ENCODE measurements at regions not wholly inside any gene's neighbourhood (a gene's known extent, or its start where the extent isn't known, plus 50 kb on each side); places are given as distances from the start of the nearest gene placed in this dataset.

DNA sequence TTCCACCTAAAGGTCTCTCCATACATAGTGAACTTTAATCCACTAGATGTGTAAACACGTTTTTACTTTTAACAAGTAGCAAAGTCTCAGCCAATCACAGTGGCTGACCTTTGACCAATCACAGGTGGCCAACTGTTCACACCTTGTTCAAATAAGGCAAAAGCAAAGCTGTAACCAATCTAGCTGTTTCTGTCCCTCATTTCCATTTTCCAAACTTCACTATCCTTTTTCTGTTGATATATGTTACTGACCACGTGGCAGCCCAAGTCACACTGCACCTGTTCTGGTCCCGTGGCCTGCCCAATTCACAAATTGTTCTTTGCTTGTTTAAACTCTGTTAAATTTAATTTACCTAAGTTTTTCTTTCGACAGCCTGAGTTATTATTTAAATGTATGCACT lies 393.5 kb upstream of the NETO1 start:
- Histone ChIP-seq H3K36me3 (replicated peaks; ENCODE audit: control insufficient read depth, insufficient read depth, low read length) (no peaks in the 10 kb centered on the region), H3K4me3 (ENCODE audit: insufficient read depth, low read depth, low read length) (no peak overlapping the region), H3K27me3 (ENCODE audit: control insufficient read depth, insufficient read depth, low read length) (no peaks in the 10 kb centered on the region)
- DNase-seq, result no peak

DNA sequence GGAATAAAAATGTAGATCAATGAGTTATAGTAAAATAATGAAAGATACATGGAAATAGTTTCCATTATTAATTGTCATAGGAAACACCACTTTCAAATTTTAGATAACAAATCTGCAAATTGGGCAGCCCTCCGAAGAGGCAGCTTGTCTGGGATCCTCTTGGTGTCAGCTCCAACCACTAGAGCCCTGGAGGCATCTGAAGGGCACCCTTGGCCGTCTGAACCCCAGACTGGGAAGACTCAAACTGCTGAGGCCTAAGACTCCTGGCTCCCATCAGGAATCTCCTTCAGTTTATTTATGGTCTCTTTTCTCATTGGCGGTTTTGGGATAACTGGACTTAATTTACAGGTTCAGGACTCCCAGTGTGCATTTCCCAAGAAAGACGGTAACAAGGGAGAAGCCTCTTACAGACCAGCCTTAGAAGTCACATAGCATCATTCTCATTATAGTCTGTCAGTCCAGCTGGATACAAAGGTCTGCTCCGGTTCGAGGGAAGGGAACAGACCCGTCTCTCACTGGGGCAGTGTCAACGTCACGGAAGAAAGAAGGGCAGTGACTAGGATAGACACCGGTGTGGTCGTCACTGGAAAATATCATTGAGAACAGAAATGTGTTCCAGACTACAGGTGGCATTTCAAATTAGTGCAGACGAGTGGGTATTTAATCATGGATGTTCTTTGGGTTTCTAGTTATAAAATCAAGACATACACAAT lies 390.7 kb upstream of the NETO1 start:
- Histone ChIP-seq H3K36me3 (replicated peaks; ENCODE audit: control insufficient read depth, insufficient read depth, low read length) (no peaks in the 10 kb centered on the region), H3K4me3 (ENCODE audit: insufficient read depth, low read depth, low read length) (no peak overlapping the region), H3K27me3 (ENCODE audit: control insufficient read depth, insufficient read depth, low read length) (no peaks in the 10 kb centered on the region)
- DNase-seq, result no peak

DNA sequence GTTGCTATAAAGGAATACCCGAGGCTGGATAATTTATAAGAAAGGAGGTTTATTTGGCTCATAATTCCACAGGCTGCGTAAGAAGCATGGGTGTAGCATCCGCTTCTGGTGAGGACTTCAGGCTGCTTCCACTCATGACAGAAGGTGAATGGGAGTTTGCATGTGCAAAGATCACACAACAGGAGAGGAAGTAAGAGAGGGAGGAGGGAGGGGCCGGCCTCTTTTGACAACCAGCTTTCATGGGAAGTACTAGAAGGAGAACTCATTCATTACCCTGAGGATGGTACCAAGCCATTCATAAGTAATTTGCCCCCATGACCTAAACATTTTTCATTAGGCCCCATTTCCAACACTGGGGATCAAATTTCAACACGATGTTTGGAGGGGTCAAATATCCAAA lies 386.8 kb upstream of the NETO1 start:
- no peak for DNase-seq
- H3K27me3 ChIP-seq (ENCODE audit: control insufficient read depth, insufficient read depth, low read length), result no peaks in the 10 kb centered on the region
- no peak overlapping the region for H3K4me3 ChIP-seq (ENCODE audit: insufficient read depth, low read depth, low read length)
- H3K36me3 ChIP-seq (replicated peaks; ENCODE audit: control insufficient read depth, insufficient read depth, low read length), result no peaks in the 10 kb centered on the region

DNA sequence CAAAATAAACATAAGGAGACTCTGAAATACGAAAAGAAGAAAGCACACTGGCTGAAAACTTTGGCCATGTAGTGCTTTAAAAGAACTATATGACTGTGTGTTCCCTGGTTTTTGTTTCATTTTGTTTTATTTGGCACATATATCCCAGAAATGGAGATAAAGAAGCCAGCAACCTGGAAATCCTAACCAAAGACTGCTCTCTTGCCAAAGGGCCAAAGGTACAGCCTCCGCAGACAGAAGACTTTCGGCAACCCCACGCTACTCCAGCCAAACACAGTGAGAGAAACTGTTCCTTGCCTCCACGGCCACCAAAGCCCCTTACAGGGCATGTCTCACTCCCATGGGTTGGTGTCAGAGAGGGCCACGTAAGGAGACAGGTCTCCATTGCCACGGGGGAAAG lies 381.2 kb upstream of the NETO1 start:
- H3K36me3 ChIP-seq (replicated peaks; ENCODE audit: control insufficient read depth, insufficient read depth, low read length), result no peaks in the 10 kb centered on the region
- H3K27me3 ChIP-seq (ENCODE audit: control insufficient read depth, insufficient read depth, low read length), result no peaks in the 10 kb centered on the region
- H3K4me3 ChIP-seq (ENCODE audit: insufficient read depth, low read depth, low read length), result no peak overlapping the region
- DNase-seq, result no peak

DNA sequence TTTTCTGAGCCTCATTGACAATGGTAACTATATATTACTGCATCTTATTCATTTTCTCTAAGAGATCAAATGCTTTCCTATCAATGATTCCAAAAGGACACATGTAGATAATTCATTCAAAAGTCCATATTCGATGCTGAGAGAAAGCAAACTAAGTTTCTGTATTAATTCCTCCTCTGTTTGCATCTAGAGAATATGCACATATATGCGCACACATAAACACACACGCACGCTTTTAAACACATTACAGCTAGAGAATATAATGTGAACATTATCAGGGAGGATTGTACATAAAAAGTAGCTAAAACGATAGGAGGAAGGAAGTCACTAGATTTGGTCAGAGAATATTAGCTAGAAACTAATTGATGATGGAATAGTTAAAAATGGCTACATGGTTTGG lies 379.0 kb upstream of the NETO1 start:
- H3K36me3 ChIP-seq (replicated peaks; ENCODE audit: control insufficient read depth, insufficient read depth, low read length), result no peaks in the 10 kb centered on the region
- no peak overlapping the region for H3K4me3 ChIP-seq (ENCODE audit: insufficient read depth, low read depth, low read length)
- no peak for DNase-seq

DNA sequence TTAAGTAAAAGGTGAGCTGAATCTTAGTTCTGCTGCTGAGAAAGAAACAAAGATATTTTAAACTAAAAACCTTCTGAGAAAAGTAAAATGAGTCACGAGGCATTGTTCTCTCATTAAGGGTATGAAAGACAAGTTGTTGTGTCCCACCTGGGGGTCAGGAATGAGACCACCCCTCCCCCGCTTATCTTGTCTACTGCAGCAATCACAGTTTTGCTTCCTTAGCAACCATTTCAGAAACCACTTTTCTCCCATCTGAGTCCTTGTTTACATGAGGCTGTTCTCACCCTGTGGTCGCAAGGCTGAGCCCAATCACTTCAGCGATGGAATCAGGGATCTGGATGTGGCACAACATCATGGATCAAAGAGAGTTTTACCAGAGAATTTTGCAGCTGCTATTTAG lies 377.6 kb upstream of the NETO1 start:
- peak; percentile 26 for DNase-seq
- Histone ChIP-seq H3K27me3 (ENCODE audit: control insufficient read depth, insufficient read depth, low read length) (no peaks in the 10 kb centered on the region), H3K36me3 (replicated peaks; ENCODE audit: control insufficient read depth, insufficient read depth, low read length) (no peaks in the 10 kb centered on the region), H3K4me3 (ENCODE audit: insufficient read depth, low read depth, low read length) (no peak overlapping the region)

More for the DNA sequence above, 379.0 kb upstream of the NETO1 start:
- H3K27me3 ChIP-seq (ENCODE audit: control insufficient read depth, insufficient read depth, low read length), result no peaks in the 10 kb centered on the region

DNA sequence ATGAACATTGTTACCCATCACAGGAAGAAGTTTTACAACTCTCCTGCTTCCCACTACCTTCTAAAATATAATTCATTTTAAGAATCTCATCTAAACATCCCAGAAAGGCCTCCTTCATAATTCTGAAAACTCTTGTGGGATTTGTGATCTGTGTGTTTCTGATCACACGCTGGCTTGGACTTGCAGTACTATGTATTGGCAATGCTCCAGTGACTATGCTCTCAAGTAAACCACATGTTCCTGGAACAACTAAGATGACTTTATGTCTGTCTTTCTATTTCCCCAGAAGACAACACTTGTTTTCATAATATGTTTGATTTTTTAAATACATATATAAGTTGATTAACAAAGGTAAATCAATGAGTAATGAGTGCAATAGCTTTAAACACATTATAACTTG lies 376.6 kb upstream of the NETO1 start:
- Histone ChIP-seq H3K4me3 (ENCODE audit: insufficient read depth, low read depth, low read length) (no peak overlapping the region), H3K27me3 (ENCODE audit: control insufficient read depth, insufficient read depth, low read length) (no peaks in the 10 kb centered on the region), H3K36me3 (replicated peaks; ENCODE audit: control insufficient read depth, insufficient read depth, low read length) (no peaks in the 10 kb centered on the region)
- DNase-seq, result no peak

DNA sequence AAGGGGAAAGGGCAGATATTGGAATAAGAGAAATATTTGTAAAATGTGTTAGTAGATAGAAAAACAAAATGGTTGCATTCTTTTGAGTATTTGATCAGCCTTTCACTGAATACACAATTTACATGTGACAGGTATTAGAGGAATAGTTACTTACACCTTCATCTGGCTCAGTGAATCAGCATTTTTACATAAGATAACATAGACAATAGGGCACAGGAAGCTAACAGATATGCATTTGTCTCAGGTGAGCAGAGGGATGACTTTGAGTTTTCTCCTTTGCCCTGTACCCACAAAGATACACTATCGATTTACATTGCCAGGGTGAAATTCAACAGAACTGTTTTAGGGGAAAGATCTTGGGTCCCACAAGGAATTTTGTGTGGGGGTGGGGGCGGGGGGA lies 373.1 kb upstream of the NETO1 start:
- DNase-seq, result no peak
- H3K27me3 ChIP-seq (ENCODE audit: control insufficient read depth, insufficient read depth, low read length), result no peaks in the 10 kb centered on the region
- no peak overlapping the region for H3K4me3 ChIP-seq (ENCODE audit: insufficient read depth, low read depth, low read length)
- H3K36me3 ChIP-seq (replicated peaks; ENCODE audit: control insufficient read depth, insufficient read depth, low read length), result no peaks in the 10 kb centered on the region

DNA sequence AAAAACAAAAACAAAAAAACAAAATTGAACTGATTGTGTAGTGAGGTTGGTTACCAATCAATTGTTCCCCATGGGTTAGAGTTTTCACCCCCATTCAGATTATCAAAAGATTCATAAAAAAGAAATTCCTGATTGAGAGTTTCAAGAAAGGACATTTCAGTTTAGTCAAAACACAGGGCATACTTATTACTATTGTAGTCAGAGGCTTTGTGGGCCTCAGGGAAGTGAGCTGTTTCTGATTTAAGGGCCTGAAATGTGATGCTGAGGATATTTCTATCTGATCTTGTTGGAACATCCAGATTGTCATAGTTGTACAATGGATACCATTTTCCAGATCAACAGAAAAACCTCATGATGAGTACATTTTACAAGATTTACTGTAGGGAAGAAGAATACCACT lies 368.1 kb upstream of the NETO1 start:
- DNase-seq, result no peak
- H3K36me3 ChIP-seq (replicated peaks; ENCODE audit: control insufficient read depth, insufficient read depth, low read length), result no peaks in the 10 kb centered on the region
- H3K4me3 ChIP-seq (ENCODE audit: insufficient read depth, low read depth, low read length), result no peak overlapping the region
- no peaks in the 10 kb centered on the region for H3K27me3 ChIP-seq (ENCODE audit: control insufficient read depth, insufficient read depth, low read length)

DNA sequence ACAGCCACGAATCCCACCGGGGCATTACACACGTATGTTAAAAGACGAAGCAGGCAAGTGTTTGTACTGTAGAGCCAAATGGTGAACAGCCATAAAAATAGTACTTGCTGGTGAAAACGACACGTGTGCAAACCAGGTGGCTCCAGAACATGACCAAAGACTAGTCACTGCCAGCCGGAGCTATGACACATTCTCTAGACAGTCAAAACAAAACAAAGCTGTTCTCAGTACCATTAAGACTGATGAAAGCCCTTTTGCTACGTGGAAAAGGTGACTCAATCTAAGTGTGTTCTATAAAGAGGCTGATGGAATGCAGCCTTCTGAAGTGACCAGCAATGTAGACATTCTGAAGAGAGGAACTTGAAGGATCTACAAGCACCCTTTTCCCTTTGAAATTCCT lies 367.7 kb upstream of the NETO1 start:
- no peaks in the 10 kb centered on the region for H3K27me3 ChIP-seq (ENCODE audit: control insufficient read depth, insufficient read depth, low read length)
- no peak for DNase-seq
- H3K36me3 ChIP-seq (replicated peaks; ENCODE audit: control insufficient read depth, insufficient read depth, low read length), result no peaks in the 10 kb centered on the region
- H3K4me3 ChIP-seq (ENCODE audit: insufficient read depth, low read depth, low read length), result no peak overlapping the region

DNA sequence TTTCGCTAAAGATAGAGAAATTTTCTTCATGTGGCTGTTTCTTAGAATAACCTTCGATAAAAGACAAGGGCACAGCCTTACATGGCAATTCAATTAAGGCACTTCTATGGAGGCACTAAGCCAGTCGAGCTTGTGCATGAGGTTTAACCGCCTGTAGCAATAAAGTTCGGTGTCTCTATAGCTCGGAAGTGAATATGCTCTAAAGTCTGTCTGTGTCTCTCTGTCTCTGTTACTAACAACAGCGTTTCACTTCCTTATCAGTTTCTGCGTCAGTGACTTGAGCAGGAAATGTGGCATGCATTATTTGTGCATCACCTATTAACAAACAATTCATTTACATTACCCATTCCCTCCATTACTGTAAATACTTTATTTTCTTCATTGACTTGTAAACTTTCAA lies 365.1 kb upstream of the NETO1 start:
- Histone ChIP-seq H3K4me3 (ENCODE audit: insufficient read depth, low read depth, low read length) (no peak overlapping the region), H3K27me3 (ENCODE audit: control insufficient read depth, insufficient read depth, low read length) (no peaks in the 10 kb centered on the region), H3K36me3 (replicated peaks; ENCODE audit: control insufficient read depth, insufficient read depth, low read length) (no peaks in the 10 kb centered on the region)
- no peak for DNase-seq

DNA sequence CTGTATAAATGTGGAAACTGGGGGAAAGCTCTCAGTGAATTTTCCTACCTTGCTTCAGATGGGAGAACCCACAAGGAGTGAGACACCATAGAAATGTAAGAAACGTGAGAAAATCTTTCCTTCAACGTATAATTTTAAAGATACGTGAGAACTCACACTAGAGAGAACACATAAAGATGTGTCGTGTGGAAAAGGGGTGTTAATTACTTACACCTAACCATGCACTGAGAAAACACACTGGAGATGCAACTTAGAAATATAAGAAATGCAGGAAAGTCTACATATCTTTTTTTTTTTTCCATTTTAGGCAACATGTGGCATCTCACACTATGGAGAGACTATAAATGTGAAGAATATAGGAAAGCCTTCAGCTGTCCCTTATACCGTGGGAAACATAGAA lies 352.9 kb upstream of the NETO1 start:
- H3K27me3 ChIP-seq (ENCODE audit: control insufficient read depth, insufficient read depth, low read length), result no peaks in the 10 kb centered on the region
- DNase-seq, result no peak
- no peaks in the 10 kb centered on the region for H3K36me3 ChIP-seq (replicated peaks; ENCODE audit: control insufficient read depth, insufficient read depth, low read length)
- H3K4me3 ChIP-seq (ENCODE audit: insufficient read depth, low read depth, low read length), result no peak overlapping the region

DNA sequence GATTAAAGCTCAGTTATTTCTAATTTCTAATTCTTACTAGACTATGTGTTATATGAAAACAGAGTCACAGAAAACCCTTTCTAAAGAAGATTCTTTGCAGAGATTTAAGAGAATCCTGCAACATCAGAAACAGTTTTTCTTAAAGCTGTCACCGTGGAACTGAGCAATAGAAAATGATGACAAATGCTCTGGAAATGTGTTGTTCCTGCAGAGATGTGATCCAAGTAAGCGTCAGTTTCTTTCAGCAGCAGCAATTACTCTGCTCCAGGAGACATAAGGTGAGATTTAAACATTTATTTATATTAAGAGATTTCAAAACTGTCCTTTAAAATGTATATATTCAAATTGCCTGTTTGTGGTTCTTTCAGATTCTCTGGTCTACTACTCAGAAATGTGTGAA lies 350.5 kb upstream of the NETO1 start:
- H3K36me3 ChIP-seq (replicated peaks; ENCODE audit: control insufficient read depth, insufficient read depth, low read length), result no peaks in the 10 kb centered on the region
- no peaks in the 10 kb centered on the region for H3K27me3 ChIP-seq (ENCODE audit: control insufficient read depth, insufficient read depth, low read length)
- no peak for DNase-seq
- no peak overlapping the region for H3K4me3 ChIP-seq (ENCODE audit: insufficient read depth, low read depth, low read length)

DNA sequence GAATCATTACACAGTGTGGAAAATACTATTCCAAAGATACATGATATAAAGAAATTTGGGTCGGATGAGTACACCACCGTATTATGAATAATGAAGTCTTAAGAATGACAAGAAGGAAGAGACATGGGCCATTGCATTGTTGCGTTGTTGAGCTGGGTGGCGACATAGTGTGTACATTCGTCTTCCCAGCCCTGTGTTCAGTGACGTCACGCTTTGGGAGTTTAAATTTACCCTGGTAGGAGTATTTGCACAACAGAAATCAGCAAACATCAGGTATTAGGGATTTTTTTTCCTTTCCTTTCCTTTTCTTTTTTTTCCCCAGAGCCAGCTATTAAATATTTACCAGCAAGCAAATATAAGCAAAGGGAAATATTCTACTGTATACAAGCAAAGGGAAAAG lies 347.2 kb upstream of the NETO1 start:
- Histone ChIP-seq H3K4me3 (ENCODE audit: insufficient read depth, low read depth, low read length) (no peak overlapping the region), H3K27me3 (ENCODE audit: control insufficient read depth, insufficient read depth, low read length) (no peaks in the 10 kb centered on the region), H3K36me3 (replicated peaks; ENCODE audit: control insufficient read depth, insufficient read depth, low read length) (no peaks in the 10 kb centered on the region)
- no peak for DNase-seq

DNA sequence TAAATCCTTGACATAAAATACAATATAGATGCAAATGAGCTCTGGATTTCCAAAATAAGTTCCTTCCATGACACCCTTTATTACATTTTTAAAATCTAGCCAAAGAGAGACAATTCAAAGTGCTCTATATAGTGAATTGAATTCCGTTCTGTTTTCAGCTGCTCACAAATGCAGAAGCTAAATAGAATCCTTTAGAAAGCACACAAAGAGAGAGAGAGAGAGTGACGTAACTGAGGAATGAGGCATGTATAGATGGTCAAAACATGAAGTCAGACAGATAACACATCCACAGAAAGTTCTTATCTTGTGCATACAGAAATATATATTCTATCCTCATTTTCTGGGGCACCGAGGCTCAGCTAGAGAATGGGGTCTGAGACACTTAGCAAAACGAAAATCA lies 344.7 kb upstream of the NETO1 start:
- no peaks in the 10 kb centered on the region for H3K36me3 ChIP-seq (replicated peaks; ENCODE audit: control insufficient read depth, insufficient read depth, low read length)
- H3K4me3 ChIP-seq (ENCODE audit: insufficient read depth, low read depth, low read length), result no peak overlapping the region
- no peaks in the 10 kb centered on the region for H3K27me3 ChIP-seq (ENCODE audit: control insufficient read depth, insufficient read depth, low read length)
- DNase-seq, result no peak

DNA sequence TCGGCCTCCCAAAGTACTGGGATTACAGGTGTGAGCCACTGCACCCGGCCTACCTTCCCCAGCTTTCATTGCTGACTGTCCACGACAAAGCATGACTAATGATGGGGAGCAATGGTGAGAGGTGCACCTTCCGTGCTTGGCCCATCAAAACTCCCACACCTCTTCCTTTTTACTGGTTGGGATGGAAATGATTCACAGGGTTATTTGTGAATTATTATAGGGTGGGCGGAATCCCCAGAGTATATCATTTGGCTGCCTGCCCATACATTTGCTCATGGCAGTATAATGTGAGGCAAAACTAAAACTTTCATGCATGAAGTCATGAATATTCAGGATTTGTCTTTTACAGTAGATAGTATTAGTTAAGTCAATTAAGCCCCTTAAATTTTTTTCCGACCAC lies 334.2 kb upstream of the NETO1 start:
- H3K27me3 ChIP-seq (ENCODE audit: control insufficient read depth, insufficient read depth, low read length), result no peaks in the 10 kb centered on the region
- DNase-seq, result no peak
- no peak overlapping the region for H3K4me3 ChIP-seq (ENCODE audit: insufficient read depth, low read depth, low read length)
- no peaks in the 10 kb centered on the region for H3K36me3 ChIP-seq (replicated peaks; ENCODE audit: control insufficient read depth, insufficient read depth, low read length)
